Muscle of arm (tissue), 1 donor: ENCODE measurements at regions not wholly inside any gene's neighbourhood (a gene's known extent, or its start where the extent isn't known, plus 50 kb on each side); places are given as distances from the start of the nearest gene placed in this dataset.

Experiments used
- DNase-seq: peaks from one replicate; pipeline ENCODE4 v3.0.0-alpha.2; 2013

- no peak for DNase-seq
These were observed 204.6 kb upstream of the CSF3R start for GRCh38 chr1:36687312-36687711.

GRCh38 chr1:36675931-36676562 is 193.3 kb upstream of the CSF3R start:
- no peak for DNase-seq

- DNase-seq: no peak
These were observed 192.4 kb upstream of the CSF3R start for GRCh38 chr1:36675106-36675505.

- DNase-seq: no peak
These were observed 190.5 kb upstream of the CSF3R start for GRCh38 chr1:36673202-36673601.

GRCh38 chr1:36669262-36669661 is 186.5 kb upstream of the CSF3R start:
- DNase-seq: no peak

GRCh38 chr1:36667836-36668235 is 185.1 kb upstream of the CSF3R start:
- no peak for DNase-seq

- DNase-seq: no peak
These were observed 184.5 kb upstream of the CSF3R start for GRCh38 chr1:36667256-36667655.

- DNase-seq: no peak
These were observed 182.9 kb upstream of the CSF3R start for GRCh38 chr1:36665478-36666080.

- no peak for DNase-seq
These were observed 182.0 kb upstream of the CSF3R start for GRCh38 chr1:36664571-36665287.

GRCh38 chr1:36663772-36664430 is 181.2 kb upstream of the CSF3R start:
- DNase-seq: no peak

GRCh38 chr1:36658838-36659237 is 176.1 kb upstream of the CSF3R start:
- no peak for DNase-seq

- no peak for DNase-seq
These were observed 175.1 kb upstream of the CSF3R start for GRCh38 chr1:36657826-36658225.

- DNase-seq: no peak
These were observed 174.1 kb upstream of the CSF3R start for GRCh38 chr1:36656838-36657237.

- no peak for DNase-seq
These were observed 173.6 kb upstream of the CSF3R start for GRCh38 chr1:36656271-36656670.

- no peak for DNase-seq
These were observed 171.9 kb upstream of the CSF3R start for GRCh38 chr1:36654586-36654985.

GRCh38 chr1:36653850-36654249 is 171.1 kb upstream of the CSF3R start:
- DNase-seq: peak; percentile 2

- DNase-seq: no peak
These were observed 169.9 kb upstream of the CSF3R start for GRCh38 chr1:36652586-36652985.

- no peak for DNase-seq
These were observed 169.3 kb upstream of the CSF3R start for GRCh38 chr1:36652011-36652410.

GRCh38 chr1:36651176-36651910 is 168.6 kb upstream of the CSF3R start:
- DNase-seq: no peak

GRCh38 chr1:36650200-36651065 is 167.7 kb upstream of the CSF3R start:
- peak; percentile 31 for DNase-seq

- no peak for DNase-seq
These were observed 163.2 kb upstream of the CSF3R start for GRCh38 chr1:36645867-36646266.
